Kidney epithelial cell (primary cell): ENCODE measurements at regions not wholly inside any gene's neighbourhood (a gene's known extent, or its start where the extent isn't known, plus 50 kb on each side); places are given as distances from the start of the nearest gene placed in this dataset.

ENCODE experiments used
- DNase-seq: peaks from one replicate; pipeline ENCODE4 v3.0.0-alpha.2; 2010; ENCODE audit warnings: low read depth
- H3K27me3 ChIP-seq: 2 replicates; pipeline ENCODE4 v1.6.0; 2011; ENCODE audit warnings: low read length; ENCODE audit not compliant: control insufficient read depth, insufficient read depth
- H3K36me3 ChIP-seq: 2 replicates; pipeline ENCODE4 v1.5.1; 2011; ENCODE audit warnings: low read length; ENCODE audit not compliant: control insufficient read depth, insufficient read depth
- H3K4me3 ChIP-seq: 2 replicates; pipeline ENCODE4 v1.5.1; 2011; ENCODE audit warnings: low read depth, mild to moderate bottlenecking, control low read depth, low read length
- TF ChIP-seq, protein P1 (sequence below): IDR thresholded peaks from 2 replicates; pipeline ENCODE4 v1.5.1; 2011; ENCODE audit warnings: mild to moderate bottlenecking, moderate library complexity, low read length, control low read depth, inconsistent platforms; ENCODE audit not compliant: insufficient read depth, poor library complexity, severe bottlenecking

DNA sequence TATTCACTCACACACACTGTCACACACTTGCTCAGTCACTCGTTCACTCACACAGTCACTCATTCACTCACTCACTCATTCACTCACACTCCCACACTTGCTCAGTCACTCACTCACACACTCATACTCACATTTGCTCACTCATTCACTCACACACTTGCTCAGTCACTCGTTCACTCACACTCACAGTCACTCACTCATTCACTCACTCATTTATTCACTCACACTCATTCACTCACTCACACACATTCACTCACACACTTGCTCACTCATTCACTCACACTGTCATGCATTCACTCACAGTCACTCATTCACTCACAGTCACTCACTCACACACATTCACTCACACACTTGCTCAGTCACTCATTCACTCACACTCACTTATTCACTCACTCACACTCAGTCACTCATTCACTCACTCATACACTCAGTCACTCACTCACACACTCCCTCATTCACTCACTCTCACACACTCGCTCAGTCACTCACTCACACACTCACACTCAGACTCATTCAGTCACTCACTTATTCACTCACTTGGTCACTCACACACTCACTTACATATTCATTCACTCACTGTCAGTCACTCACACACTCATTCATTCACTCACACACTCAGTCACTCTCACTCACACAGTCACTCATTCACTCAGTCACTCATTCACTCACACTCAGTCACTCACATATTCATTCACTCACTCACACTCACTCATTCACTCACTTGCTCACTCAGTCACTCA lies 167.0 kb upstream of the C1orf174 start:
- no peak for DNase-seq
- TF ChIP-seq, protein P1, sequence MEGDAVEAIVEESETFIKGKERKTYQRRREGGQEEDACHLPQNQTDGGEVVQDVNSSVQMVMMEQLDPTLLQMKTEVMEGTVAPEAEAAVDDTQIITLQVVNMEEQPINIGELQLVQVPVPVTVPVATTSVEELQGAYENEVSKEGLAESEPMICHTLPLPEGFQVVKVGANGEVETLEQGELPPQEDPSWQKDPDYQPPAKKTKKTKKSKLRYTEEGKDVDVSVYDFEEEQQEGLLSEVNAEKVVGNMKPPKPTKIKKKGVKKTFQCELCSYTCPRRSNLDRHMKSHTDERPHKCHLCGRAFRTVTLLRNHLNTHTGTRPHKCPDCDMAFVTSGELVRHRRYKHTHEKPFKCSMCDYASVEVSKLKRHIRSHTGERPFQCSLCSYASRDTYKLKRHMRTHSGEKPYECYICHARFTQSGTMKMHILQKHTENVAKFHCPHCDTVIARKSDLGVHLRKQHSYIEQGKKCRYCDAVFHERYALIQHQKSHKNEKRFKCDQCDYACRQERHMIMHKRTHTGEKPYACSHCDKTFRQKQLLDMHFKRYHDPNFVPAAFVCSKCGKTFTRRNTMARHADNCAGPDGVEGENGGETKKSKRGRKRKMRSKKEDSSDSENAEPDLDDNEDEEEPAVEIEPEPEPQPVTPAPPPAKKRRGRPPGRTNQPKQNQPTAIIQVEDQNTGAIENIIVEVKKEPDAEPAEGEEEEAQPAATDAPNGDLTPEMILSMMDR = no peak

DNA sequence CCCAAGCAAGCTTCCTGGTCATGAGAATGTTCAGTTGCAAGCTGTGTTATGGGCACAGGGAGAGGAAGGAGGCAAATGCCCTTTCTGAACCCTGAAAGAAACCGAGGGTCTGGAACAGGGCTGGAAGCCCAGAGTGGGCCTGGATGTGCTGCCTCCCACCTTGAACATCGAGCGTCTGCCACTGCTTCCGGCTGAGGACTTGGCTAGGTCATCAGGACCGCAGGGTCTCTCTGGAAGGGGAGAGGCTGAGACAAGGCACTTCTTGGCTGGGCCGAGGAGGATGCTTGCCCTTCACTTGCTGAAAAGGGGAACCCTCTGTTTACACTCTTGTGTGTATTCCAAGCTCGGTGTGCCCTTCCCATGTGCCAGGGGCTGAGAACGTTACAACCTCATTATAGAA lies 168.0 kb upstream of the C1orf174 start:
- TF ChIP-seq, protein P1 = no peak
- Histone ChIP-seq H3K36me3 (no peaks in the 10 kb centered on the region), H3K4me3 (no peak overlapping the region), H3K27me3 (no peaks in the 10 kb centered on the region)
- no peak for DNase-seq

More for the DNA sequence above, 167.0 kb upstream of the C1orf174 start:
- Histone ChIP-seq H3K36me3 (no peaks in the 10 kb centered on the region), H3K27me3 (no peaks in the 10 kb centered on the region), H3K4me3 (no peak overlapping the region)

DNA sequence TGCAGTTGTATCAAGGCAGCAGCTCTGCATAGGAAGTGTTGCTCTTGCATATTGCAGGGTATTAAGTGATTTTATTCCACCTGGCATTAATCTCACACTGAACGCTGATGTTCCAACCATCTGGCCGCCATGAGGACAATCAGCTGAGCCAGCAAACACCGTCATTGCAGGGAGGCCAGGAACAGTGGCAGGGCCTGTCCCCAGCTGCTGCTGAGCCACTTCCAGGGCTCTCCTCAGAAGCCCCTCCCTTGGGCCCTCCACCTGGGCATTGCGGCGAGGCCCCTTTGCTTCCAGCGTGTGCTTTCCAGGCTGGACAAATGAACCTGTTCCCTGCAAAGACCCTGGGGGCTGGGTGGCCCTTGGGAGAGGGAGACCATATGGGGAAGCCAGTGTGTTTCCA lies 171.6 kb upstream of the C1orf174 start:
- TF ChIP-seq, protein P1 = no peak
- H3K4me3 ChIP-seq = no peak overlapping the region
- H3K36me3 ChIP-seq = no peaks in the 10 kb centered on the region
- no peaks in the 10 kb centered on the region for H3K27me3 ChIP-seq
- DNase-seq = no peak

DNA sequence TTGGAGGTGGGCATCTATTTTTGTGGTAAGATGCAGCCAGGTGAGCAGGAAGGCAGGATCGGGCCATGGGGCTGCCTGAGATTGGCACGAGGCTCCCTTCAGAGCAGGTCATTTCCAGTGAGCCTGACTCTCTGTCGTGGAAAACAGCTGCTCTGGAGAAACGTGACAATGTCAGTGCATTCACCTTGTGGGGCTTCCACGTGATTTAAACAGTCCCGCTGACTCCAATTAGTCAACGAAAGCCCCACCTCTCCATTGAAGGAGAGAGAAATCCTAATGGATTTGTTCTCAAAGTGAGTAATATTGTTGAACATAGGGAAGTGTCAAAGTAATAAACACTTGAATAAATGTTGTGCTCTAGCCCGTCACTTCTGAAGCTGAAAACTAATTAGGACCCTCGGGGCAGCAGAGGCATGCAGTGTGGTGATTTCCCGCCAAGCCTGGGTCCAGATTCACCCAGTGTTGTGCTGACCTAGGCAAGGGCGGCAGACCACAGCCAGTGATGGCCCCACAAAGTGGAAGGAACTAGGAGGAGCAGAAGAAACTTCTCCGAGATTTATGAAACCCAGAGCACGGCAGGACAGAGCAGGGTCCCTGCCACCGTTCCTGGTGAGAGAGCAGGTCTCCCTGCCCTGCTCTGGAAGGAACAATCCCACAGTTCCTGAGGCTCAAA lies 172.5 kb upstream of the C1orf174 start:
- DNase-seq = no peak
- TF ChIP-seq, protein P1 = no peak
- Histone ChIP-seq H3K4me3 (no peak overlapping the region), H3K36me3 (no peaks in the 10 kb centered on the region), H3K27me3 (no peaks in the 10 kb centered on the region)

DNA sequence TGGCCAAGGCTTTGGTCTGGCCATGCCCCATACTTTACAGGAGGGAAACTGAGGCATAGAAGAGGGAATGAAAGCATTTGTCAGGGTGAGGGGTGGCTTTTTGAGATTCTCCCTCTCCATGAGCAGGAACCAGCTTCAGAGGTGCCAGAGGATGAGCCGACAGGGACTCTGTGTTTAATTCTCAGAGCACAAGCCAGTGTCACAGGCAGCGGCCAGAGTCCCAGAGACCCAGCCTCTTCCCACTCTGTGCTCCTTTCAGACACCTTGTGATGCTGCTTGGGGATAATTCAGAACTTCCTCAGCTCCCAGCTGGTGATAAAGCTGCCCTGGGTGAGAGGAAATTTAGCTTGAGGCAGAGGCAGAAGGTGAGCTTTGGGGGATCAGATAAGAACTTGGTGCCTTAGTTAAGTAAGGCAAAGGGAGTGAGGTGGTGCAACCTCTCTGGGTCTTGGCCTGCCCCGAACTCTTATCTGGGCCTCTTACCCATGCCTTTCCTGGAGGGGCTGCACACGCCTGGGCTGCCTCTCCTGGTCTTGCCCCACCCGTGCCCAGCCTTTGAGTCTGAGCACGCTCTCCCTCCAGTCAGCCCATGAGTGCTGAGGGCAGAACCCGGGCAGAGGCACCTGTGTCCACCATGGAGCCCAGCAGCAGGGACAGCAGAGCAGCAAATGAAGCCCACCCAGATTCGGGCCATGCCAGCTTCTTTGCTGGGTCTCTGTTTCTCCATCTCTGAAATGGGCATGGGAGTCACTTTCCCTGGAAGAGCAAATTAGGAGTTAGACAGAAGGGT lies 175.6 kb upstream of the C1orf174 start:
- DNase-seq = no peak
- H3K36me3 ChIP-seq = no peaks in the 10 kb centered on the region
- TF ChIP-seq, protein P1 = no peak
- no peak overlapping the region for H3K4me3 ChIP-seq
- no peaks in the 10 kb centered on the region for H3K27me3 ChIP-seq
